Vagina (tissue), 2 donors: ENCODE measurements at regions not wholly inside any gene's neighbourhood (a gene's known extent, or its start where the extent isn't known, plus 50 kb on each side); places are given as distances from the start of the nearest gene placed in this dataset.

Experiments
- DNase-seq, 2 donors: peaks; one replicate each; pipeline ENCODE4 v3.0.0-alpha.2; 2017; ENCODE audit errors: extremely low spot score in 2 of 2
- H3K27ac ChIP-seq: fragments of 200-600 bp; sonication (generic); one replicate; pipeline ENCODE4 v1.5.1; 2019
- H3K27me3 ChIP-seq: fragments of 200-600 bp; sonication (generic); one replicate; pipeline ENCODE4 v1.5.1; 2019
- H3K36me3 ChIP-seq, 2 donors: fragments of 200-600 bp; sonication (generic); one replicate each; pipeline ENCODE4 v1.5.1; 2017 to 2019
- H3K4me1 ChIP-seq: fragments of 200-600 bp; sonication (generic); one replicate; pipeline ENCODE4 v1.5.1; 2019
- H3K4me3 ChIP-seq, 2 donors: fragments of 200-600 bp; sonication (generic); 1 replicate in 1 of 2; 2 replicates in 1 of 2; pipeline ENCODE4 v1.5.1; 2016 to 2019
- H3K9me3 ChIP-seq: fragments of 200-600 bp; sonication (generic); one replicate; pipeline ENCODE4 v1.5.1; 2019
- POLR2A ChIP-seq, 2 donors: fragments of 450-650 bp; IDR thresholded peaks; one replicate each; pipeline ENCODE4 v1.6.1; 2017; ENCODE audit warnings: antibody characterized with exemption in 2 of 2, mild to moderate bottlenecking in 2 of 2, moderate library complexity in 2 of 2
- POLR2AphosphoS5 ChIP-seq, 2 donors: sonication (generic); formaldehyde crosslinking; IDR thresholded peaks; one replicate each; pipeline ENCODE4 v1.9.0; 2017; ENCODE audit warnings: antibody characterized with exemption in 2 of 2, mild to moderate bottlenecking in 2 of 2, low read depth in 1 of 2; ENCODE audit not compliant: insufficient read depth in 1 of 2
- intact Hi-C: fragments of 100-400 bp; cut with DNase I; formaldehyde crosslinking; loops from one replicate; pipeline ENCODE4 v1.15.1; 2023
- TF ChIP-seq, protein P1 (sequence below), 3 experiments: fragments of 450-650 bp in 2 of 3; fragments of 200-600 bp in 1 of 3; sonication (generic) in 1 of 3; IDR thresholded peaks; one replicate each; pipeline ENCODE4 v1.5.1; 2017 to 2019; ENCODE audit warnings: antibody characterized with exemption in 3 of 3, mild to moderate bottlenecking in 2 of 3, moderate library complexity in 2 of 3

DNA sequence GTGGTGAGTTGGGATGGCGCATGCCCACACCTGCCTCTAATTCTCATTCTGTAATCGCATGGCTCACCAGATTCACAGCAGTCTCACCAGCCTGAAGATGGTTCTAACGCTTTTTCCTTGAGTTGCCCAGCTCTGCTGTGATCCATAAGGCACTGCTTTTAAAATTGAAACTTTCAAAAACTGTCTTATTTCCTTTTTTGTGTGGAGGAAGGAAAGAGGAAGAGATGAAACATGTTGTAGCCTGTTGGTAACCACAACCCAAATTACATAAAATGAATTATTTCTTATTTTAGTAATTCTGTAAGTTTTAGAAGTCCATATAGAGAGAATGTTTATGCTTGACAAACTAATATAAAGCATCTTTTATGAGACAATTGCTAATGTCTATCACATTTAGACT is 165.4 kb downstream of the RBM43 start:
- no peaks in the 10 kb centered on the region for H3K27me3 ChIP-seq
- no peaks in the 10 kb centered on the region for H3K36me3 ChIP-seq
- TF ChIP-seq POLR2A (IDR thresholded peaks at IDR 0.05) (no peak), POLR2AphosphoS5 (IDR thresholded peaks at IDR 0.05; ENCODE audit: insufficient read depth in 1 of 2, low read depth in 1 of 2) (no peak)
- TF ChIP-seq, protein P1, sequence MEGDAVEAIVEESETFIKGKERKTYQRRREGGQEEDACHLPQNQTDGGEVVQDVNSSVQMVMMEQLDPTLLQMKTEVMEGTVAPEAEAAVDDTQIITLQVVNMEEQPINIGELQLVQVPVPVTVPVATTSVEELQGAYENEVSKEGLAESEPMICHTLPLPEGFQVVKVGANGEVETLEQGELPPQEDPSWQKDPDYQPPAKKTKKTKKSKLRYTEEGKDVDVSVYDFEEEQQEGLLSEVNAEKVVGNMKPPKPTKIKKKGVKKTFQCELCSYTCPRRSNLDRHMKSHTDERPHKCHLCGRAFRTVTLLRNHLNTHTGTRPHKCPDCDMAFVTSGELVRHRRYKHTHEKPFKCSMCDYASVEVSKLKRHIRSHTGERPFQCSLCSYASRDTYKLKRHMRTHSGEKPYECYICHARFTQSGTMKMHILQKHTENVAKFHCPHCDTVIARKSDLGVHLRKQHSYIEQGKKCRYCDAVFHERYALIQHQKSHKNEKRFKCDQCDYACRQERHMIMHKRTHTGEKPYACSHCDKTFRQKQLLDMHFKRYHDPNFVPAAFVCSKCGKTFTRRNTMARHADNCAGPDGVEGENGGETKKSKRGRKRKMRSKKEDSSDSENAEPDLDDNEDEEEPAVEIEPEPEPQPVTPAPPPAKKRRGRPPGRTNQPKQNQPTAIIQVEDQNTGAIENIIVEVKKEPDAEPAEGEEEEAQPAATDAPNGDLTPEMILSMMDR (IDR thresholded peaks at IDR 0.05), result no peak
- H3K9me3 ChIP-seq, result no peaks in the 10 kb centered on the region
- DNase-seq, result no peak
- no peaks in the 10 kb centered on the region for H3K4me1 ChIP-seq
- H3K27ac ChIP-seq, result no peak overlapping the region
- intact Hi-C loops, result no loop called here
- no peak overlapping the region for H3K4me3 ChIP-seq

DNA sequence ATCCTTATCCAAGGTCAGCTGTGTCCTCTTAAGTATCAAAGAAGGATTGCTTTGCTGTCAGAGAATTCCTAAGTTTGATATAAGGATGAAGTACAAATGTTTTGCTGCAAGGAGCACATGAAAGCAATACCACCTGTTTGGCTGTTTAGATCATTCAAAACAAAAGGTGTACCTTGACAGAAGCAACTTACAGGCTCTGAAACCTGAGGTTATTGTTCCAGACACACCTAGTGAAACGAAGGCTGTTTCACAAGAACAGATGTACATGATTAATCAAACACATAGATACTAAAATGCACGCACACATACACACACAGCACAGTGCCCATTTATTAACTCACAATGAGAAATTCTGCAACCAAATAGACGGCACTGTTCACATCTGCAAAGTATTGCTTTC is 166.2 kb downstream of the RBM43 start:
- Histone ChIP-seq H3K27me3 (no peaks in the 10 kb centered on the region), H3K27ac (no peak overlapping the region), H3K36me3 (no peaks in the 10 kb centered on the region), H3K9me3 (no peaks in the 10 kb centered on the region), H3K4me3 (no peak overlapping the region), H3K4me1 (no peaks in the 10 kb centered on the region)
- intact Hi-C loops, result no loop called here
- DNase-seq, result no peak
- no peak for TF ChIP-seq POLR2AphosphoS5 (IDR thresholded peaks at IDR 0.05; ENCODE audit: insufficient read depth in 1 of 2, low read depth in 1 of 2)
- TF ChIP-seq, protein P1 (IDR thresholded peaks at IDR 0.05), result no peak
- no peak for TF ChIP-seq POLR2A (IDR thresholded peaks at IDR 0.05)

DNA sequence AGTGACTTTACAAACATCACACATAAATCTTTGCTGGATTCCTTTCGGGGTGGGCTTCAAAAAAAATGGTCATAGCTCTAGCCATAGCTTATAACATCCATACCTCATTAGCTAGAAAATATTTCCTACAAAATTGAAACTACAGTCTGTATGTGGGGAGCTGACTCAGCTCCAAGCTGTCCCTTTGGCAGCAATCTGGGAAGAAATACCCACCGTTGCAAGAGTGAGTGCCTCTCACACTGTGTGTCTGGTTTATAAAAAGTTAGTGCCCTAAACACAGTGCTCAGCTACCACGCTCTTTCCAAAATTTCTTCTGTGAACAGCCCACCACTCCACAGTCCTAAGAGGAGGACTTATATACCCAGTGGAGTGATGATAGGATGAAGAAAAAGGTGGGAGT is 170.1 kb downstream of the RBM43 start:
- intact Hi-C loops, result no loop called here
- H3K4me3 ChIP-seq, result no peak overlapping the region
- H3K27me3 ChIP-seq, result no peaks in the 10 kb centered on the region
- H3K9me3 ChIP-seq, result no peaks in the 10 kb centered on the region
- no peak overlapping the region for H3K27ac ChIP-seq
- no peak for DNase-seq
- H3K4me1 ChIP-seq, result no peaks in the 10 kb centered on the region
- H3K36me3 ChIP-seq, result no peaks in the 10 kb centered on the region
- TF ChIP-seq POLR2AphosphoS5 (IDR thresholded peaks at IDR 0.05; ENCODE audit: insufficient read depth in 1 of 2, low read depth in 1 of 2) (no peak), POLR2A (IDR thresholded peaks at IDR 0.05) (no peak)
- TF ChIP-seq, protein P1 (IDR thresholded peaks at IDR 0.05), result no peak

DNA sequence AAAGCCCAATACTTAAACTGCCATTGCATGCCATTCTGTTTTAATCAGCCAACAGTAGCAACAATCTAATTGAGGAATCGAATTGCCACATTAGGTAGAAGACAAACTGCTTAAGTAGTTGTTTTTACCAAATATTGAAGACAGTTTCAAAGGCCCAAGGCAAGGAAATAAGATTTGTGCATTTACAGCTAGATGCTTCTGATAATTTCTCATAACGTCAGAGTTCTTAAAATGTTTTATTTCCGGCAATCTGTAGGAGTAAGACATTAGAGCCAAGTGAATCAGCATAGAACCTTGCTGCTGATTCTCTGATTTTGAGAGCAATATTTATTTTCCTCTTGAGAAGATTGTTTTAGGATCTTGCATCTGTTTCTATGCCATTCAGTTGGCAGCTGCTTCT is 174.3 kb downstream of the RBM43 start:
- Histone ChIP-seq H3K27ac (no peak overlapping the region), H3K27me3 (no peaks in the 10 kb centered on the region), H3K9me3 (no peaks in the 10 kb centered on the region), H3K4me1 (no peaks in the 10 kb centered on the region), H3K36me3 (no peaks in the 10 kb centered on the region), H3K4me3 (no peak overlapping the region)
- DNase-seq, result no peak
- intact Hi-C loops, result no loop called here
- TF ChIP-seq POLR2AphosphoS5 (IDR thresholded peaks at IDR 0.05; ENCODE audit: insufficient read depth in 1 of 2, low read depth in 1 of 2) (no peak), POLR2A (IDR thresholded peaks at IDR 0.05) (no peak)
- TF ChIP-seq, protein P1 (IDR thresholded peaks at IDR 0.05), result no peak

DNA sequence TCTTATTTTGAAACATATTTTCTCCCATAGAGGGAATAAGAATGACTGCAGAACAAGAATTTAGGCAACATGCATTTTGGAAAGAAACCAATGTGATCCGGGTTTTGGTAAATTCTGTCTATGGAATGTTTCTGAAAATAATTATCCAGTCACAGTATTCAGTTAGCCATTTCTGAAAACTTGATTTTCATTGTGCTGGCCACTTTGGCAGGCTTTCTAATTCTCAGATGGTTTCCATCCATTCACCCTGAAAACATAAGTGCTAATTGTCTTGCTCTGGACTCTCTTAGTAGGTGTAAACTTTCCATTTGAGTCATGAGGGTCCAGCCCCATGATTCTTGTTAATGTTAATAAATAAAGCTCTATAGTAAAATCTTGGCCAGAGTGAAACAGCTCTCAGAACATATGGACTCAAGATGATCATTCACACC is 176.5 kb downstream of the RBM43 start:
- intact Hi-C loops, result no loop called here
- no peaks in the 10 kb centered on the region for H3K27me3 ChIP-seq
- DNase-seq, result no peak
- TF ChIP-seq, protein P1 (IDR thresholded peaks at IDR 0.05), result no peak
- TF ChIP-seq POLR2A (IDR thresholded peaks at IDR 0.05), result no peak
- TF ChIP-seq POLR2AphosphoS5 (IDR thresholded peaks at IDR 0.05; ENCODE audit: insufficient read depth in 1 of 2, low read depth in 1 of 2), result no peak
- H3K27ac ChIP-seq, result no peak overlapping the region
- no peaks in the 10 kb centered on the region for H3K36me3 ChIP-seq
- no peak overlapping the region for H3K4me3 ChIP-seq
- H3K9me3 ChIP-seq, result no peaks in the 10 kb centered on the region
- no peaks in the 10 kb centered on the region for H3K4me1 ChIP-seq
